ENCODE measurements at regions not wholly inside any gene's neighbourhood (a gene's known extent, or its start where the extent isn't known, plus 50 kb on each side); places are given as distances from the start of the nearest gene placed in this dataset.

GRCh38 chr6:85252085-85252484, 197.8 kb upstream of the NT5E start:
- intact Hi-C loops (cut with micrococcal nuclease), result no loop called here
- Histone ChIP-seq H3K9me3 (ENCODE audit: control insufficient read depth, insufficient read depth, low read length) (no peaks in the 10 kb centered on the region), H3K9me1 (ENCODE audit: insufficient read depth, low read length) (no peaks in the 10 kb centered on the region), H3K18ac (ENCODE audit: low read depth, low read length) (no peak overlapping the region), H3K9ac (ENCODE audit: low read depth, low read length) (no peak overlapping the region), H3K23ac (ENCODE audit: low read depth, low read length) (no peak overlapping the region), H2AK9ac (replicated peaks; ENCODE audit: low read depth, low read length, poor library complexity) (no peak overlapping the region), H4K20me1 (ENCODE audit: insufficient read depth, low read length) (no peaks in the 10 kb centered on the region), H2AK5ac (ENCODE audit: low read depth, low read length) (no peak overlapping the region), H2BK15ac (ENCODE audit: low read depth, low read length) (no peak overlapping the region), H3K4me1 (ENCODE audit: control insufficient read depth, insufficient read depth, low read length) (no peaks in the 10 kb centered on the region), H2BK5ac (ENCODE audit: low read depth, low read length, poor library complexity, severe bottlenecking) (no peak overlapping the region), H3K4me2 (ENCODE audit: low read depth, low read length) (no peak overlapping the region), H4K91ac (ENCODE audit: insufficient read depth, low read depth, low read length) (no peak overlapping the region), H3K4me3 (ENCODE audit: insufficient read depth, low read depth, low read length) (no peak overlapping the region), H3K27me3 (ENCODE audit: control insufficient read depth, insufficient read depth, low read length) (no peaks in the 10 kb centered on the region), H2BK20ac (ENCODE audit: low read depth, low read length) (no peak overlapping the region), H4K5ac (ENCODE audit: low read depth, low read length) (no peak overlapping the region), H2BK120ac (ENCODE audit: low read depth, low read length) (no peak overlapping the region), H3K14ac (replicated peaks; ENCODE audit: low read depth, low read length) (no peak overlapping the region), H3K27ac (ENCODE audit: insufficient read depth, low read length) (no peak overlapping the region), H3K36me3 (ENCODE audit: control insufficient read depth, insufficient read depth, low read length) (no peaks in the 10 kb centered on the region), H2AFZ (replicated peaks; ENCODE audit: low read length, poor library complexity) (no peak overlapping the region), H3K79me1 (ENCODE audit: low read depth in 1 of 2, low read length in 2 of 2) (no peaks in the 10 kb centered on the region), H3K56ac (ENCODE audit: extremely low read depth, insufficient read depth, low read length) (no peak overlapping the region), H4K8ac (ENCODE audit: low read depth in 2 of 2, low read length in 2 of 2) (no peak overlapping the region), H3K4ac (ENCODE audit: low read depth, low read length) (no peak overlapping the region)
- ChIA-PET POLR2A (ENCODE audit: unreplicated experiment) (no interaction called here), CTCF (interaction anchor here (0.6 kb wide), 1 partner anchor 11 kb away, joined by 3 read pairs; no protein-coding TSS in a partner anchor)
- TF ChIP-seq FOS (IDR thresholded peaks at IDR 0.05; ENCODE audit: low read depth, low read length) (no peak), ELK1 (IDR thresholded peaks at IDR 0.05; ENCODE audit: borderline replicate concordance, low read depth, low read length) (no peak), MAZ (IDR thresholded peaks at IDR 0.05; ENCODE audit: borderline replicate concordance, low read depth, low read length) (no peak), RAD21 (IDR thresholded peaks at IDR 0.05; ENCODE audit: low read length) (no peak), POLR2A (IDR thresholded peaks at IDR 0.05; ENCODE audit: low read depth, low read length) (no peak), CEBPB (IDR thresholded peaks at IDR 0.05; ENCODE audit: low read depth, low read length) (no peak), CHD1 (IDR thresholded peaks at IDR 0.05; ENCODE audit: low read depth, low read length) (no peak), CTCF (conservative IDR thresholded peaks at IDR 0.05; ENCODE audit: low read depth, low read length) (no peak), RFX5 (IDR thresholded peaks at IDR 0.05; ENCODE audit: low read depth, low read length) (no peak), MXI1 (IDR thresholded peaks at IDR 0.05; ENCODE audit: borderline replicate concordance, low read depth, low read length) (no peak), RCOR1 (IDR thresholded peaks at IDR 0.05; ENCODE audit: insufficient replicate concordance, low read length) (no peak), MAFK (IDR thresholded peaks at IDR 0.05; ENCODE audit: low read depth, low read length) (no peak), SMC3 (IDR thresholded peaks at IDR 0.05; ENCODE audit: low read depth, low read length) (no peak), NFE2L2 (IDR thresholded peaks at IDR 0.05; ENCODE audit: low read depth, low read length) (no peak)
- no TSS peak for BruUV-seq (replicated peaks)
- DNase-seq (no peak), ATAC-seq (ENCODE audit: low read depth) (no peak)
- dilution Hi-C loops (cut with HindIII; ENCODE audit: low sequenced_read_pairs, unreplicated experiment), result no loop called here
- no CpG with 5 or more reads among the region's 2 CpGs for WGBS, 2 experiments (ENCODE audit: extremely low coverage in 2 of 2, insufficient read length in 1 of 2)
- in situ Hi-C loops (cut with MboI; ENCODE audit: low sequenced_read_pairs), result no loop called here

Measured in IMR-90 (cell line).